ENCODE measurements at regions not wholly inside any gene's neighbourhood (a gene's known extent, or its start where the extent isn't known, plus 50 kb on each side); places are given as distances from the start of the nearest gene placed in this dataset.

- TF ChIP-seq CTCF (IDR thresholded peaks at IDR 0.05) (no peak), POLR2A (IDR thresholded peaks at IDR 0.05) (no peak)
Observed at GRCh38 chr12:113742801-113743200, 223.3 kb downstream of the RBM19 start.
